Mesenchymal stem cell (in vitro differentiated cells and primary cell): ENCODE measurements at regions not wholly inside any gene's neighbourhood (a gene's known extent, or its start where the extent isn't known, plus 50 kb on each side); places are given as distances from the start of the nearest gene placed in this dataset.

Experiments
- DNase-seq: peaks from one replicate; pipeline ENCODE4 v3.0.0-alpha.2; 2013
- H2AFZ ChIP-seq: one replicate; pipeline ENCODE4 v1.6.1; 2013; ENCODE audit warnings: low read depth, mild to moderate bottlenecking, control low read depth, inconsistent platforms, low read length, moderate library complexity
- H2AK5ac ChIP-seq: 2 replicates; pipeline ENCODE4 v1.6.1; 2013; ENCODE audit warnings: low read length, moderate library complexity, mild to moderate bottlenecking, inconsistent platforms; ENCODE audit not compliant: severe bottlenecking
- H2BK120ac ChIP-seq: one replicate; pipeline ENCODE4 v1.6.1; 2013; ENCODE audit warnings: low read depth, mild to moderate bottlenecking, inconsistent platforms, low read length, moderate library complexity
- H2BK12ac ChIP-seq, 2 experiments: one replicate each; pipeline ENCODE4 v1.6.1; 2013; ENCODE audit warnings: inconsistent platforms in 2 of 2, low read length in 2 of 2, mild to moderate bottlenecking in 2 of 2, moderate library complexity in 2 of 2, control low read depth in 1 of 2
- H2BK15ac ChIP-seq: one replicate; pipeline ENCODE4 v1.6.1; 2013; ENCODE audit warnings: mild to moderate bottlenecking, low read depth, inconsistent platforms; ENCODE audit not compliant: poor library complexity, severe bottlenecking
- H2BK5ac ChIP-seq: 2 replicates; pipeline ENCODE4 v1.6.1; 2013; ENCODE audit warnings: low read depth, mild to moderate bottlenecking, low read length, control low read depth, inconsistent platforms; ENCODE audit not compliant: poor library complexity, severe bottlenecking
- H3K14ac ChIP-seq, 2 experiments: one replicate each; pipeline ENCODE4 v1.6.1; 2013; ENCODE audit warnings: inconsistent platforms in 2 of 2, low read length in 2 of 2, control low read depth in 1 of 2, mild to moderate bottlenecking in 1 of 2, moderate library complexity in 1 of 2
- H3K18ac ChIP-seq, 2 experiments: one replicate each; pipeline ENCODE4 v1.6.1; 2013; ENCODE audit warnings: inconsistent platforms in 2 of 2, low read length in 2 of 2, control low read depth in 1 of 2, low read depth in 1 of 2, mild to moderate bottlenecking in 1 of 2
- H3K23ac ChIP-seq, 2 experiments: one replicate each; pipeline ENCODE4 v1.6.1; 2013; ENCODE audit warnings: inconsistent platforms in 2 of 2, low read length in 2 of 2, mild to moderate bottlenecking in 2 of 2, moderate library complexity in 2 of 2, control low read depth in 1 of 2
- H3K27ac ChIP-seq: 2 replicates; pipeline ENCODE4 v1.5.1; 2013; ENCODE audit warnings: mild to moderate bottlenecking, moderate library complexity, low read length, control low read depth, inconsistent platforms; ENCODE audit not compliant: poor library complexity, severe bottlenecking
- H3K27me3 ChIP-seq, 2 experiments: 2 replicates each; pipeline versions ENCODE4 v1.6.1 to v1.7.0; 2013; ENCODE audit warnings: low read length in 2 of 2, mild to moderate bottlenecking in 2 of 2, moderate library complexity in 2 of 2, control low read depth in 1 of 2, inconsistent platforms in 1 of 2; ENCODE audit not compliant: control insufficient read depth in 1 of 2, insufficient read depth in 1 of 2
- H3K36me3 ChIP-seq, 2 experiments: 2 replicates each; pipeline versions ENCODE4 v1.6.1 to v1.7.0; 2013; ENCODE audit warnings: low read length in 2 of 2, control low read depth in 1 of 2, inconsistent platforms in 1 of 2, low read depth in 1 of 2, mild to moderate bottlenecking in 1 of 2; ENCODE audit not compliant: insufficient read depth in 2 of 2, control insufficient read depth in 1 of 2
- H3K4ac ChIP-seq, 2 experiments: one replicate each; pipeline ENCODE4 v1.6.1; 2013; ENCODE audit warnings: inconsistent platforms in 2 of 2, low read length in 2 of 2, mild to moderate bottlenecking in 2 of 2, moderate library complexity in 2 of 2, control low read depth in 1 of 2, low read depth in 1 of 2
- H3K4me1 ChIP-seq: 2 replicates; pipeline ENCODE4 v1.6.1; 2013; ENCODE audit warnings: low read depth, low read length, control low read depth; ENCODE audit not compliant: control insufficient read depth, insufficient read depth
- H3K4me2 ChIP-seq: 2 replicates; pipeline ENCODE4 v1.6.1; 2013; ENCODE audit warnings: low read length, mild to moderate bottlenecking, inconsistent platforms; ENCODE audit not compliant: poor library complexity, severe bottlenecking
- H3K4me3 ChIP-seq, 2 experiments: 2 replicates each; pipeline versions ENCODE4 v1.5.1 to v1.7.0; 2013; ENCODE audit warnings: low read length in 2 of 2, mild to moderate bottlenecking in 2 of 2, control low read depth in 1 of 2, low read depth in 1 of 2; ENCODE audit not compliant: insufficient read depth in 1 of 2
- H3K79me1 ChIP-seq: replicated peaks from 2 replicates; pipeline ENCODE4 v1.6.1; 2013; ENCODE audit warnings: mild to moderate bottlenecking, control low read depth, low read length, inconsistent platforms; ENCODE audit not compliant: poor library complexity, severe bottlenecking
- H3K9ac ChIP-seq: 2 replicates; pipeline ENCODE4 v1.7.0; 2013; ENCODE audit warnings: mild to moderate bottlenecking, low read length, moderate library complexity
- H3K9me3 ChIP-seq: 2 replicates; pipeline ENCODE4 v1.7.0; 2013; ENCODE audit warnings: mild to moderate bottlenecking, low read length; ENCODE audit not compliant: control insufficient read depth
- H4K8ac ChIP-seq: one replicate; pipeline ENCODE4 v1.6.1; 2013; ENCODE audit warnings: inconsistent platforms, mild to moderate bottlenecking, low read length, moderate library complexity
- H4K91ac ChIP-seq: one replicate; pipeline ENCODE4 v1.6.1; 2013; ENCODE audit warnings: mild to moderate bottlenecking, low read length, inconsistent platforms
- WGBS: methylation state at CpG from one replicate; pipeline ENCODE4 v1.1.7; 2013; ENCODE audit warnings: mixed read lengths; 5-methylcytosine and 5-hydroxymethylcytosine counted together

DNA sequence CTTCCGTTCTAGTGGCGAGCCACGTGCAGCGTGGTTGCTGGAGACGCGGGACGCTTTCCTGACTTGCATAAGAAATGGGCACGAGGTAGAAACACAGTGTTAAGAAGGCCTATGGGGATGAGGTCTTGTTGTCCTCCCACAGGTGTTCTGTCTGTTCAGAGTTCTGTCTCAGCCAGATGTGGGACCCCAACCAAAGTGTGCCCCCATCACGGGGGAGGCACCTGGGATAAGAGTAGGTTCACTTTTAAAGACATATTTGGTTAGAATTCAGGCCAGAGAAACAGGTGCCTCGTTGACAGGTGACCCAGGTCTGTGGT lies 56.0 kb upstream of the PITRM1 start:
- no peak overlapping the region for H3K4me2 ChIP-seq
- H3K36me3 ChIP-seq = no peaks in the 10 kb centered on the region
- H3K18ac ChIP-seq = peak overlapping the region; percentile 3 to 14
- no peak overlapping the region for H3K23ac ChIP-seq
- no peak overlapping the region for H4K8ac ChIP-seq
- H3K4me3 ChIP-seq = no peak overlapping the region
- H2AK5ac ChIP-seq = peak overlapping the region; percentile 29
- H3K14ac ChIP-seq = no peak overlapping the region
- no peak overlapping the region for H2BK15ac ChIP-seq
- H2BK12ac ChIP-seq = peak overlapping the region; percentile 22 to 69
- no peak overlapping the region for H2AFZ ChIP-seq
- H2BK5ac ChIP-seq = no peak overlapping the region
- peak overlapping the region; percentile 12 for H4K91ac ChIP-seq
- no peaks in the 10 kb centered on the region for H3K79me1 ChIP-seq
- H3K9ac ChIP-seq = no peak overlapping the region
- peaks cover 4% of the 10 kb centered on the region for H3K4me1 ChIP-seq
- DNase-seq = no peak
- no peaks in the 10 kb centered on the region for H3K9me3 ChIP-seq
- peaks cover 0 to 26% of the 10 kb centered on the region in 2 experiments for H3K27me3 ChIP-seq
- no peak overlapping the region for H3K27ac ChIP-seq
- WGBS = 97% methylated on average over 10 of the region's 10 CpGs
- H2BK120ac ChIP-seq = no peak overlapping the region
- H3K4ac ChIP-seq = peak overlapping the region; percentile 5 to 49

DNA sequence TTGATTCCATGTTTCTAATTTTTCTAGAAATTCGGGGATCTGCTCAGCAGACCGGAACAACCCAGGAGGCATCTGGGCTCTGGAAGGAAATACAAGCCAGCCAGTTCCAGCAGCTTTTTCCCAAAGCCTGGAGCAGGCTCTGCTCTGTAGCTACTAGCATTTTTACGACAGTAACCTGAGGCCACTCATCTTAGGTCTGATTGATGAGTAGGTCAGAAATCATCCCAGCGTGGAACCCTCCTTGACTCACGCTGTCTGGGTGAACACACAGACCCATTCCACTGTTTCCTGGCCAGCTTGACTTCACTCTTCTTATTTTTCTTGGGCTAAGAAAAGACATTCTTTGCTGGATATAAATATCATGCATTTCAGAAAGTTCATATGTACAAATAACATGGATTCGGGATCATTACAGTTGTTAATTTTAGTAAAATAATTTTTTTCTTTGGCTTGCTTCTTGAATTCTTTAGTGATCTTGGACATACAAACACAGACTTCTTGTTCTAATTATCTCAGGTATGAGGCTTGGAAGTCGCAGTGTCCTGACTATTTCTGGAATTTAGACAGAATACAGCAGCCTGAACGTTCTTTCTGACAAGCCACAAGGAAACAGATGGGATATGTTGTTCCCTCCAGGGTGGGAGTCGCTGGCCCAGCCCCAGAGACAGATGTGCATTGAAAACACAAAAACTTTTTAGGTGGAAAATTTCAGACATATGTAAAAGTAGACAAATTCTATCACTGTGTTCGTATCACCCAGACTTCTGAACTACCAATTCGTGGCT lies 54.6 kb upstream of the PITRM1 start:
- Histone ChIP-seq H3K4me2 (peak overlapping the region; percentile 49), H2BK12ac (peak overlapping the region; percentile 75), H3K23ac (no peak overlapping the region)

DNA sequence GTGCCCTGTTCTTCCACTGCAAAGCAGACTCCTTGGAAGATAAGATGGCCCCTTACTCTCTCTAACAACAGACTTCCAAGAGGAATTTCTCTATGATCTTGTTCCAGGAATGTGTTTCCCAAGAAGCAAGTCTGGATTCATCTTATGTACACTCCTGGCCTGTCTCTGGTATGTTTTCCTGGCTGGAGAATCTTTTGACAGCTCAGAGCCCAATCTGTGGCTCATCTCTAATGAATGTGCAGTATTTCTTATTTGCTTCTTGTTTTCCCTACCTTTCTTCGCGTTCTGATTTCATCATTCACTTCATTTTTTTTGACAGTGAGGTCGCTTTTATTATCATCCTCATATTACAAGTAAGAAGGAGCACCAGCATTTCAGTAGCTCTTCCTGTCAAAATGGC lies 53.0 kb upstream of the PITRM1 start:
- peaks cover 0 to 19% of the 10 kb centered on the region in 2 experiments for H3K27me3 ChIP-seq
- no peak overlapping the region for H3K9ac ChIP-seq
- DNase-seq = peak; percentile 55
- no peak overlapping the region for H3K4me3 ChIP-seq
- no peaks in the 10 kb centered on the region for H3K36me3 ChIP-seq
- no peaks in the 10 kb centered on the region for H3K79me1 ChIP-seq
- H2BK15ac ChIP-seq = no peak overlapping the region
- no peak overlapping the region for H3K23ac ChIP-seq
- H3K18ac ChIP-seq = no peak overlapping the region
- H2AK5ac ChIP-seq = no peak overlapping the region
- no peak overlapping the region for H3K4me2 ChIP-seq
- no peak overlapping the region for H3K14ac ChIP-seq
- H4K8ac ChIP-seq = no peak overlapping the region
- no peak overlapping the region for H2BK120ac ChIP-seq
- no peak overlapping the region for H2AFZ ChIP-seq
- 10% methylated on average over 3 of the region's 3 CpGs for WGBS
- no peak overlapping the region for H4K91ac ChIP-seq
- H3K9me3 ChIP-seq = no peaks in the 10 kb centered on the region
- H2BK5ac ChIP-seq = no peak overlapping the region
- peaks cover 6% of the 10 kb centered on the region for H3K4me1 ChIP-seq
- H3K4ac ChIP-seq = no peak overlapping the region
- H3K27ac ChIP-seq = peak overlapping the region; percentile 60
- no peak overlapping the region for H2BK12ac ChIP-seq

More for the DNA sequence above, 54.6 kb upstream of the PITRM1 start:
- peak overlapping the region; percentile 27 for H2BK120ac ChIP-seq
- H3K4me3 ChIP-seq = no peak overlapping the region
- WGBS = 7% methylated on average over 9 of the region's 11 CpGs
- H2BK5ac ChIP-seq = no peak overlapping the region
- no peaks in the 10 kb centered on the region for H3K79me1 ChIP-seq
- no peak overlapping the region for H2AFZ ChIP-seq
- H3K4ac ChIP-seq = peak overlapping the region; percentile 46 to 49
- no peaks in the 10 kb centered on the region for H3K36me3 ChIP-seq
- no peak overlapping the region for H3K14ac ChIP-seq
- H2BK15ac ChIP-seq = no peak overlapping the region
- H4K8ac ChIP-seq = peak overlapping the region; percentile 51
- peak overlapping the region; percentile 33 for H3K9ac ChIP-seq
- peak overlapping the region; percentile 88 for H3K27ac ChIP-seq
- no peak overlapping the region for H2AK5ac ChIP-seq
- no peak overlapping the region for H4K91ac ChIP-seq
- H3K4me1 ChIP-seq = peaks cover 4% of the 10 kb centered on the region
- peak; percentile 80 for DNase-seq
- no peaks in the 10 kb centered on the region for H3K9me3 ChIP-seq
- H3K27me3 ChIP-seq = peaks cover 0 to 26% of the 10 kb centered on the region in 2 experiments
- peak overlapping the region; percentile 37 to 58 for H3K18ac ChIP-seq

DNA sequence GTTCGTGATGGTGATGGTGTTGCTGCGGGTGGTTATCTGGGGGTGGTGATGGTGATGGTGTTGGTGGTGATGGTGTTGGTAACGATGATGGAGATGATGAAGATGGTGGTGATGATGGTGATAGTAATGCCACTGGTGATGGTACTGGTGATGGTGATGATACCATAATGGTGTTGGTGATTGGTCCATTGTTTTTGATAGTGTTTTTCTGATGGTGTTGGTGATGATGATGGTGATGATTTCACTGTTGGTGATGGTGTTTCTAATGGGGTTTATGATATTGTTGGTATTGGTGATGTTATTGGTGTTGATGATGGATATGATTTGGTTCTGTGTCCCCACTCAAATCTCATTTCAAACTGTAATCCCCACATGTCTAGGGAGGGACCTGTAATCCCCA lies 51.7 kb upstream of the PITRM1 start:
- no peak overlapping the region for H2BK5ac ChIP-seq
- no peak overlapping the region for H3K18ac ChIP-seq
- no peak for DNase-seq
- H3K27me3 ChIP-seq = peaks cover 0 to 9% of the 10 kb centered on the region in 2 experiments
- no peak overlapping the region for H3K14ac ChIP-seq
- H3K4ac ChIP-seq = no peak overlapping the region
- H2AFZ ChIP-seq = no peak overlapping the region
- H3K4me2 ChIP-seq = no peak overlapping the region
- no peak overlapping the region for H3K4me3 ChIP-seq
- no peak overlapping the region for H3K27ac ChIP-seq
- H3K9me3 ChIP-seq = no peaks in the 10 kb centered on the region
- H3K36me3 ChIP-seq = no peaks in the 10 kb centered on the region
- WGBS = 99% methylated on average over 3 of the region's 3 CpGs
- H4K8ac ChIP-seq = no peak overlapping the region
- H3K9ac ChIP-seq = no peak overlapping the region
- no peak overlapping the region for H2BK12ac ChIP-seq
- H2BK15ac ChIP-seq = no peak overlapping the region
- H3K4me1 ChIP-seq = peaks cover 6% of the 10 kb centered on the region
- H3K79me1 ChIP-seq = no peaks in the 10 kb centered on the region
- H4K91ac ChIP-seq = no peak overlapping the region
- H3K23ac ChIP-seq = no peak overlapping the region
- no peak overlapping the region for H2BK120ac ChIP-seq
- H2AK5ac ChIP-seq = no peak overlapping the region
